HCT116 (cell line): ENCODE measurements at regions not wholly inside any gene's neighbourhood (a gene's known extent, or its start where the extent isn't known, plus 50 kb on each side); places are given as distances from the start of the nearest gene placed in this dataset.

Experiments
- ATAC-seq: fragments of 200-7000 bp; cut with Tn5 transposase; 2 replicates; pipeline ENCODE4 v1.9.1; 2020; ENCODE audit warnings: mild to moderate bottlenecking, moderate library complexity
- BruUV-seq: library from RNA; stranded (reverse); fragments of 400-500 nt; replicated peaks from 2 replicates; lab custom pipeline; 2021; lab: Mats Ljungman, UMichigan
- CTCF ChIA-PET: fragments of 300-600 bp; sonication (Branson Sonifier 250); formaldehyde crosslinking; loops from one replicate; lab custom pipeline; 2021; ENCODE audit warnings: antibody characterized with exemption; lab: Charles Lee
- POLR2A ChIA-PET: fragments of 300-600, 350-600 bp; sonication (Branson Sonifier 250); formaldehyde crosslinking; loops from one replicate; lab custom pipeline; 2021; ENCODE audit warnings: antibody characterized with exemption; lab: Charles Lee
- RAD21 ChIA-PET, 2 experiments: fragments of 300-600 bp; sonication (Branson Sonifier 250); formaldehyde crosslinking; loops; one replicate each; lab custom pipeline; 2023; ENCODE audit warnings: low total read pairs in 2 of 2; ENCODE audit not compliant: uncharacterized antibody in 2 of 2, unreplicated experiment in 2 of 2, low non-redundant PET in 1 of 2; lab: Charles Lee
- DNase-seq: peaks from one replicate; pipeline ENCODE4 v3.0.0-alpha.2; 2010; ENCODE audit warnings: low read depth, low spot score
- H2AFZ ChIP-seq: fragments of 200-600 bp; shearing (Covaris generic), sonication (generic); 2 replicates; pipeline ENCODE4 v1.6.1; 2017; ENCODE audit warnings: low read depth, mixed run types, mixed read lengths, antibody characterized with exemption, low read length; ENCODE audit not compliant: poor library complexity, severe bottlenecking
- H3K27ac ChIP-seq: 2 replicates; pipeline ENCODE4 v1.5.1; 2012; ENCODE audit warnings: low read depth, low read length
- H3K27me3 ChIP-seq: fragments of 200-600 bp; sonication (generic); 2 replicates; pipeline ENCODE4 v1.6.1; 2016; ENCODE audit warnings: mixed run types, low read length, mixed read lengths; ENCODE audit not compliant: insufficient read depth
- H3K36me3 ChIP-seq, 2 experiments: fragments of 200-500 bp in 1 of 2; fragments of 200-600 bp in 1 of 2; sonication (Bioruptor generic) in 1 of 2; sonication (generic) in 1 of 2; 2 replicates each; pipeline versions ENCODE4 v1.5.1 to v1.6.1; 2014 to 2016; ENCODE audit warnings: low read length in 2 of 2, inconsistent platforms in 1 of 2, mixed read lengths in 1 of 2, mixed run types in 1 of 2; ENCODE audit not compliant: insufficient read depth in 2 of 2, control insufficient read depth in 1 of 2
- H3K4me1 ChIP-seq, 2 experiments: fragments of 200-600 bp in 1 of 2; sonication (generic) in 1 of 2; 2 replicates each; pipeline versions ENCODE4 v1.5.1 to v1.6.1; 2012 to 2017; ENCODE audit warnings: low read length in 2 of 2, inconsistent platforms in 1 of 2, mild to moderate bottlenecking in 1 of 2, mixed read lengths in 1 of 2, mixed run types in 1 of 2, moderate library complexity in 1 of 2; ENCODE audit not compliant: insufficient read depth in 2 of 2, control insufficient read depth in 1 of 2
- H3K4me2 ChIP-seq: fragments of 200-600 bp; sonication (generic); 2 replicates; pipeline ENCODE4 v1.6.1; 2017; ENCODE audit warnings: mixed run types, low read length, mixed read lengths
- H3K4me3 ChIP-seq, 2 experiments: fragments of 200-600 bp in 1 of 2; sonication (generic) in 1 of 2; replicated peaks in 1 of 2; 2 replicates each; pipeline ENCODE4 v1.5.1; 2011 to 2016; ENCODE audit warnings: low read length in 2 of 2, control low read depth in 1 of 2, low read depth in 1 of 2, mild to moderate bottlenecking in 1 of 2, mixed read lengths in 1 of 2, mixed run types in 1 of 2
- H3K79me2 ChIP-seq: fragments of 200-600 bp; sonication (generic); 2 replicates; pipeline ENCODE4 v1.6.1; 2017; ENCODE audit warnings: mild to moderate bottlenecking, mixed run types, low read length, moderate library complexity, mixed read lengths; ENCODE audit not compliant: insufficient read depth
- H3K9ac ChIP-seq: fragments of 200-600 bp; sonication (generic); 2 replicates; pipeline ENCODE4 v1.6.1; 2016; ENCODE audit warnings: low read length, mixed read lengths
- H3K9me2 ChIP-seq: fragments of 200-600 bp; sonication (generic), shearing (Covaris generic); 2 replicates; pipeline ENCODE4 v1.6.1; 2017; ENCODE audit warnings: mixed run types, mild to moderate bottlenecking, moderate library complexity; ENCODE audit not compliant: insufficient read depth
- H3K9me3 ChIP-seq, 2 experiments: fragments of 200-500 bp in 1 of 2; fragments of 200-600 bp in 1 of 2; sonication (Bioruptor generic) in 1 of 2; sonication (generic) in 1 of 2; 2 replicates each; pipeline ENCODE4 v1.6.1; 2014 to 2017; ENCODE audit warnings: low read length in 2 of 2, mixed read lengths in 2 of 2, inconsistent platforms in 1 of 2, low read depth in 1 of 2, mild to moderate bottlenecking in 1 of 2, mixed run types in 1 of 2, moderate library complexity in 1 of 2; ENCODE audit not compliant: control insufficient read depth in 1 of 2, insufficient read depth in 1 of 2
- H4K20me1 ChIP-seq: fragments of 200-600 bp; sonication (generic), shearing (Covaris generic); 2 replicates; pipeline ENCODE4 v1.6.1; 2017; ENCODE audit warnings: mixed run types, mild to moderate bottlenecking, moderate library complexity; ENCODE audit not compliant: insufficient read depth
- ATF3 ChIP-seq: IDR thresholded peaks from 2 replicates; pipeline ENCODE4 v1.6.1; 2012
- CTCF ChIP-seq, 3 experiments: fragments of 200-600 bp in 1 of 3; sonication (generic) in 1 of 3; IDR thresholded peaks in 2 of 3; conservative IDR thresholded peaks in 1 of 3; 2 replicates each; pipeline ENCODE4 v1.5.1; 2012 to 2017; ENCODE audit warnings: low read depth in 2 of 3, low read length in 2 of 3, antibody characterized with exemption in 1 of 3, borderline replicate concordance in 1 of 3, control low read depth in 1 of 3, mild to moderate bottlenecking in 1 of 3, mixed read lengths in 1 of 3, mixed run types in 1 of 3, moderate library complexity in 1 of 3; ENCODE audit not compliant: insufficient read depth in 1 of 3
- EZH2 ChIP-seq: fragments of 200-600 bp; sonication (generic); IDR thresholded peaks from 2 replicates; pipeline ENCODE4 v1.6.1; 2017; ENCODE audit warnings: antibody characterized with exemption, mixed run types
- FOSL1 ChIP-seq: IDR thresholded peaks from 2 replicates; pipeline ENCODE4 v1.6.1; 2012; ENCODE audit warnings: low read depth
- MAX ChIP-seq: IDR thresholded peaks from 2 replicates; pipeline ENCODE4 v1.6.1; 2012
- POLR2AphosphoS5 ChIP-seq: IDR thresholded peaks from 2 replicates; pipeline ENCODE4 v1.6.1; 2011; ENCODE audit warnings: mild to moderate bottlenecking, low read depth, low read length, moderate library complexity
- SIN3A ChIP-seq: IDR thresholded peaks from 2 replicates; pipeline ENCODE4 v1.6.1; 2012; ENCODE audit warnings: low read depth
- SP1 ChIP-seq: IDR thresholded peaks from 2 replicates; pipeline ENCODE4 v1.6.1; 2012; ENCODE audit warnings: low read depth
- TCF7L2 ChIP-seq: IDR thresholded peaks from 2 replicates; pipeline ENCODE4 v1.7.0; 2011; ENCODE audit warnings: borderline replicate concordance, inconsistent platforms; ENCODE audit not compliant: insufficient read depth, insufficient read length; ENCODE audit errors: extremely low read depth
- ZNF274 ChIP-seq: fragments of 200-500 bp; sonication (Bioruptor generic); IDR thresholded peaks from 2 replicates; pipeline ENCODE4 v1.6.1; 2014; ENCODE audit warnings: mild to moderate bottlenecking, low read depth, low read length, inconsistent platforms
- intact Hi-C: fragments of 100-400 bp; cut with micrococcal nuclease; formaldehyde crosslinking; loops from 2 replicates; pipeline ENCODE4 v1.10.0; 2022

GRCh38 chr10:47104786-47105385 lies 193.7 kb downstream of the PTPN20 start:
- intact Hi-C loops: no loop called here
- Histone ChIP-seq H3K27me3 (no peaks in the 10 kb centered on the region), H3K79me2 (no peaks in the 10 kb centered on the region), H3K27ac (no peak overlapping the region), H3K9ac (no peak overlapping the region), H3K9me2 (no peaks in the 10 kb centered on the region), H3K4me3 (no peak overlapping the region), H3K4me1 (no peaks in the 10 kb centered on the region), H4K20me1 (no peaks in the 10 kb centered on the region), H3K9me3 (no peaks in the 10 kb centered on the region), H3K36me3 (no peaks in the 10 kb centered on the region), H3K4me2 (no peak overlapping the region), H2AFZ (no peak overlapping the region)
- TF ChIP-seq SIN3A (no peak), SP1 (no peak), POLR2AphosphoS5 (no peak), FOSL1 (no peak), TCF7L2 (no peak), CTCF (IDR thresholded peaks at IDR 0.05 in 2 of 3, conservative IDR thresholded peaks at IDR 0.05 in 1 of 3; ENCODE audit: borderline replicate concordance in 1 of 3, insufficient read depth in 1 of 3, low read depth in 2 of 3, low read length in 2 of 3) (no peak), EZH2 (no peak), ZNF274 (no peak), MAX (no peak), ATF3 (no peak)
- no peak for DNase-seq
- ATAC-seq: no peak
- no TSS peak for BruUV-seq
- ChIA-PET CTCF (no interaction called here), POLR2A (no interaction called here), RAD21 (no interaction called here)
